CD4-positive, alpha-beta T cell (primary cell): ENCODE measurements at regions not wholly inside any gene's neighbourhood (a gene's known extent, or its start where the extent isn't known, plus 50 kb on each side); places are given as distances from the start of the nearest gene placed in this dataset.

Experiments used
- ATAC-seq: fragments of 200-7000 bp; cut with Tn5 transposase; one replicate; pipeline ENCODE4 v1.10.0; 2022; ENCODE audit warnings: mild to moderate bottlenecking; ENCODE audit not compliant: poor library complexity
- CTCF ChIA-PET: fragments of 350-600 bp; sonication (Branson Sonifier 250); formaldehyde crosslinking; loops from one replicate; lab custom pipeline; 2021; ENCODE audit warnings: antibody characterized with exemption, inconsistent platforms; lab: Charles Lee
- POLR2A ChIA-PET: fragments of 350-600 bp; sonication (Branson Sonifier 250); formaldehyde crosslinking; loops from one replicate; lab custom pipeline; 2021; ENCODE audit warnings: antibody characterized with exemption, inconsistent platforms; lab: Charles Lee
- DNase-seq, 14 experiments: peaks; one replicate each; pipeline ENCODE4 v3.0.0-alpha.2; 2013 to 2020; ENCODE audit warnings: mixed read lengths in 2 of 14
- H3K27ac ChIP-seq, 2 donors: one replicate each; pipeline versions ENCODE4 v1.5.1 to v1.7.0; 2013; ENCODE audit warnings: low read length in 2 of 2, low read depth in 1 of 2, mild to moderate bottlenecking in 1 of 2
- H3K27me3 ChIP-seq, 2 experiments: 1 replicate in 1 of 2; 2 replicates in 1 of 2; pipeline versions ENCODE4 v1.6.1 to v1.7.0; 2013; ENCODE audit warnings: low read length in 2 of 2, control low read depth in 1 of 2, mild to moderate bottlenecking in 1 of 2, moderate library complexity in 1 of 2; ENCODE audit not compliant: insufficient read depth in 2 of 2, control insufficient read depth in 1 of 2
- H3K36me3 ChIP-seq: one replicate; pipeline ENCODE4 v1.6.1; 2013; ENCODE audit warnings: low read length, control low read depth; ENCODE audit not compliant: insufficient read depth
- H3K4me1 ChIP-seq: one replicate; pipeline ENCODE4 v1.6.1; 2013; ENCODE audit warnings: low read length, control low read depth; ENCODE audit not compliant: insufficient read depth
- H3K4me3 ChIP-seq: one replicate; pipeline ENCODE4 v1.5.1; 2013; ENCODE audit warnings: mild to moderate bottlenecking, low read length, moderate library complexity
- H3K9me3 ChIP-seq, 2 experiments: 1 replicate in 1 of 2; 2 replicates in 1 of 2; pipeline versions ENCODE4 v1.6.1 to v1.7.0; 2013; ENCODE audit warnings: low read length in 2 of 2, mild to moderate bottlenecking in 2 of 2, control low read depth in 1 of 2, moderate library complexity in 1 of 2; ENCODE audit not compliant: control insufficient read depth in 1 of 2, insufficient read depth in 1 of 2
- H3K27ac Mint-ChIP-seq: one replicate; pipeline ENCODE4 v1.8.0; 2020; ENCODE audit warnings: mixed read lengths
- H3K27me3 Mint-ChIP-seq: one replicate; pipeline ENCODE4 v1.8.0; 2021; ENCODE audit warnings: mixed read lengths
- H3K36me3 Mint-ChIP-seq: one replicate; pipeline ENCODE4 v1.8.0; 2021; ENCODE audit warnings: low read depth, mixed read lengths
- H3K4me1 Mint-ChIP-seq: one replicate; pipeline ENCODE4 v1.8.0; 2021; ENCODE audit warnings: low read depth, mixed read lengths
- H3K4me3 Mint-ChIP-seq: one replicate; pipeline ENCODE4 v1.8.0; 2020; ENCODE audit warnings: mild to moderate bottlenecking, mixed read lengths
- H3K9me3 Mint-ChIP-seq: one replicate; pipeline ENCODE4 v1.8.0; 2020; ENCODE audit warnings: mixed read lengths
- CTCF ChIP-seq: fragments of 200-600 bp; IDR thresholded peaks from one replicate; pipeline ENCODE4 v1.8.0; 2022; ENCODE audit warnings: antibody characterized with exemption, mild to moderate bottlenecking
- intact Hi-C, 2 experiments: fragments of 100-400 bp; cut with DNase I in 1 of 2; cut with micrococcal nuclease in 1 of 2; formaldehyde crosslinking; loops; one replicate each; pipeline versions ENCODE4 v1.15.1 to v1.9.0; 2023 to 2025; cut with DNase I, micrococcal nuclease

- intact Hi-C loops, result no loop called here
- ChIA-PET POLR2A (no interaction called here), CTCF (no interaction called here)
- Histone ChIP-seq H3K9me3 (no peaks in the 10 kb centered on the region), H3K4me1 (no peaks in the 10 kb centered on the region), H3K27ac (no peak overlapping the region), H3K27me3 (no peaks in the 10 kb centered on the region), H3K36me3 (no peaks in the 10 kb centered on the region), H3K4me3 (no peak overlapping the region)
- H3K27me3 Mint-ChIP-seq, result peaks cover 4% of the 10 kb centered on the region
- no peaks in the 10 kb centered on the region for H3K4me1 Mint-ChIP-seq
- no peak for TF ChIP-seq CTCF
- DNase-seq, result no peak
- H3K9me3 Mint-ChIP-seq, result peaks cover 3% of the 10 kb centered on the region
- ATAC-seq, result no peak
- no peak overlapping the region for H3K27ac Mint-ChIP-seq
- H3K4me3 Mint-ChIP-seq, result no peak overlapping the region
- no peaks in the 10 kb centered on the region for H3K36me3 Mint-ChIP-seq
Observed at GRCh38 chr15:93846148-93846547, 385.2 kb upstream of the MCTP2 start.

- Histone ChIP-seq H3K9me3 (no peaks in the 10 kb centered on the region), H3K36me3 (no peaks in the 10 kb centered on the region), H3K4me1 (no peaks in the 10 kb centered on the region), H3K27ac (no peak overlapping the region), H3K4me3 (no peak overlapping the region), H3K27me3 (no peaks in the 10 kb centered on the region)
- intact Hi-C loops, result no loop called here
- H3K27me3 Mint-ChIP-seq, result no peaks in the 10 kb centered on the region
- ATAC-seq, result no peak
- POLR2A ChIA-PET, result no interaction called here
- H3K36me3 Mint-ChIP-seq, result no peaks in the 10 kb centered on the region
- DNase-seq, result no peak
- CTCF ChIA-PET, result no interaction called here
- no peaks in the 10 kb centered on the region for H3K4me1 Mint-ChIP-seq
- H3K4me3 Mint-ChIP-seq, result no peak overlapping the region
- no peak for TF ChIP-seq CTCF
- no peak overlapping the region for H3K27ac Mint-ChIP-seq
- H3K9me3 Mint-ChIP-seq, result peaks cover 4% of the 10 kb centered on the region
Observed at GRCh38 chr15:93837450-93837849, 393.9 kb upstream of the MCTP2 start.

- Histone ChIP-seq H3K4me1 (no peaks in the 10 kb centered on the region), H3K27me3 (peaks cover 0 to 4% of the 10 kb centered on the region in 2 experiments), H3K4me3 (no peak overlapping the region), H3K9me3 (no peaks in the 10 kb centered on the region), H3K36me3 (no peaks in the 10 kb centered on the region), H3K27ac (no peak overlapping the region)
- H3K4me1 Mint-ChIP-seq, result no peaks in the 10 kb centered on the region
- no peak overlapping the region for H3K27ac Mint-ChIP-seq
- intact Hi-C loops, result no loop called here
- CTCF ChIA-PET, result no interaction called here
- H3K4me3 Mint-ChIP-seq, result no peak overlapping the region
- ATAC-seq, result no peak
- no peak for DNase-seq
- peaks cover 7% of the 10 kb centered on the region for H3K27me3 Mint-ChIP-seq
- H3K9me3 Mint-ChIP-seq, result peaks cover 2% of the 10 kb centered on the region
- TF ChIP-seq CTCF, result no peak
- no peaks in the 10 kb centered on the region for H3K36me3 Mint-ChIP-seq
- POLR2A ChIA-PET, result no interaction called here
Observed at GRCh38 chr15:93835344-93835743, 396.0 kb upstream of the MCTP2 start.
